Fibroblast of the aortic adventitia (primary cell): ENCODE measurements at regions not wholly inside any gene's neighbourhood (a gene's known extent, or its start where the extent isn't known, plus 50 kb on each side); places are given as distances from the start of the nearest gene placed in this dataset.

Experiments
- DNase-seq: peaks from one replicate; pipeline ENCODE4 v3.0.0-alpha.2; 2010; ENCODE audit warnings: low read depth
- H3K4me3 ChIP-seq: 2 replicates; pipeline ENCODE4 v1.5.1; 2011; ENCODE audit warnings: low read depth, mild to moderate bottlenecking, control low read depth, low read length, moderate library complexity
- TF ChIP-seq, protein P1 (sequence below): IDR thresholded peaks from 2 replicates; pipeline ENCODE4 v1.5.1; 2011; ENCODE audit warnings: mild to moderate bottlenecking, low read length, control low read depth, inconsistent platforms; ENCODE audit not compliant: insufficient read depth

DNA sequence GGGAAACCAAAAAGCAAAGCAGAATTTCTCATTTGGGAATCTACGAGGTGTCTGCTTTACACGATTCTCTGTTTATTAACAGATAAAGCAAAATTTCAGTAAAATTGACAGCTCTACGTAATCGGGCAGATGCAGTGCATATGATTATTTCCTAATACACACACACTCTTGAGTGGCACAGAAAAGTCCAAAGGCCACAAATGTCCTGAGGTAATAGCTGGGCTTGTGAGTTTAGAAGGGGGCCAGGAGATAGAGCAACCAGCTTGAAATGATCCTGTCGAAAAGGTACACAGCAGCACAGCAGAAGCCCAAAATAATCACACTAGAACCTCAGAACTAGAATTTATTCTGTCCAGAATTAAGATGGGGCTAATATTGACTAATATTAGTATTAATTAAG lies 236.0 kb downstream of the FAT4 start:
- DNase-seq, result no peak
- TF ChIP-seq, protein P1, sequence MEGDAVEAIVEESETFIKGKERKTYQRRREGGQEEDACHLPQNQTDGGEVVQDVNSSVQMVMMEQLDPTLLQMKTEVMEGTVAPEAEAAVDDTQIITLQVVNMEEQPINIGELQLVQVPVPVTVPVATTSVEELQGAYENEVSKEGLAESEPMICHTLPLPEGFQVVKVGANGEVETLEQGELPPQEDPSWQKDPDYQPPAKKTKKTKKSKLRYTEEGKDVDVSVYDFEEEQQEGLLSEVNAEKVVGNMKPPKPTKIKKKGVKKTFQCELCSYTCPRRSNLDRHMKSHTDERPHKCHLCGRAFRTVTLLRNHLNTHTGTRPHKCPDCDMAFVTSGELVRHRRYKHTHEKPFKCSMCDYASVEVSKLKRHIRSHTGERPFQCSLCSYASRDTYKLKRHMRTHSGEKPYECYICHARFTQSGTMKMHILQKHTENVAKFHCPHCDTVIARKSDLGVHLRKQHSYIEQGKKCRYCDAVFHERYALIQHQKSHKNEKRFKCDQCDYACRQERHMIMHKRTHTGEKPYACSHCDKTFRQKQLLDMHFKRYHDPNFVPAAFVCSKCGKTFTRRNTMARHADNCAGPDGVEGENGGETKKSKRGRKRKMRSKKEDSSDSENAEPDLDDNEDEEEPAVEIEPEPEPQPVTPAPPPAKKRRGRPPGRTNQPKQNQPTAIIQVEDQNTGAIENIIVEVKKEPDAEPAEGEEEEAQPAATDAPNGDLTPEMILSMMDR, result no peak

DNA sequence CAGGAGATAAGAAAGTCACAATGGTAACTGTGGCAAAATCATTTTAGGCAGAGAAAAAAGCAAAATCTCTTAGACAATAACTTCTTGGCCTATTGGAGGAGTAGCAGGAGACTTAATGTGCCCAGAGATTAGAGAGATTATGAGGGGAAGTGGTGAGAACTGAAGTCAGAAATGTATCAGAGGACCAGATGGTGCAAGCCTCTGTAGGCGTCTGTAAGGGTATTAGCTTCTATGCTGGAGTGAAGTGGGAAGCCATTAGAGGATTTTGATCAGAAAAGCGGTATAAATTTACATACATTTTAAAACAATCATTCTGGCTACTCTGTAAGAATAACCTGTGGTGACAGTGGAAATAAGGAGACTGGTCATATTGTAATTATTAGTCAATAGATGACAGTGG lies 236.7 kb downstream of the FAT4 start:
- H3K4me3 ChIP-seq, result no peak overlapping the region
- TF ChIP-seq, protein P1, result no peak
- no peak for DNase-seq

More for the DNA sequence above, 236.0 kb downstream of the FAT4 start:
- H3K4me3 ChIP-seq, result no peak overlapping the region

DNA sequence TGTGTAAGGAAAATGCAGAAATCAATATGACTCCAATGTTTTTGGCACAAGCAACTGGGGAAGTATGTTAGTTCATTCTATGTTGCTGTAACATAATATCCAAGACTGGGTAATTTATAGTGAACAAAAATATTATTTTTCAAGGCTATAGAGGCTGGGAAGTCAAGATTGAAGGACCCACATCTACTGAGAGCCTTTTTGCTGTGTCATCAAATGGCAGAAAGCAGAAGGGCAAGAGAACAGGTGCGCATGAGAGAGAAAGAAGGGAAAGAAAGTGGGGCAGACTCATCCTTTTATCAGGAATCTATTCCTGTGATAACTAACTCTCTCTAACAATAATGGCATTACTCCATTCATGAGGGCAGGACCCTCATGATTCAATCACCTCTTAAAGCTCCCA lies 237.2 kb downstream of the FAT4 start:
- H3K4me3 ChIP-seq, result no peak overlapping the region
- no peak for DNase-seq
- TF ChIP-seq, protein P1, result no peak

DNA sequence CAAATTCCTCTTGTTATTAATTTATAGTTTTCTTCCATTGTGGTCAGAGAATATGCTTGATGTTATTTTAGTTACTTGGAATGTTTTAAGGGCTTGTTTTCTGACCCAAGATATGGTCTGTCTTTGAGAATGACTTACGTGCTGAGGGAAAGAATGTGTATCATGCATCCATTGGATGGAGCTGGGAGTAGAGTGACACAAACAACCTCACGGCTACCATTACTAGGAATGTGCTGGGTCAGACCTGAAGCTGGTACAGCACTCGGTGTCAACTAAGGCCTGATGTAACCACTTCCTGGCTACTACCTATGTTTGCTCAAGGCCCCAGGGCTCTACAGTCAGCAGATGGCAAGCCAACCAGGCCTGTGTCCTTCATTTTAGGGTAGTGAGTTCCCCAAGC lies 257.8 kb downstream of the FAT4 start:
- DNase-seq, result no peak
- TF ChIP-seq, protein P1, result no peak
- H3K4me3 ChIP-seq, result no peak overlapping the region

GRCh38 chr4:125573368-125573767 lies 258.6 kb downstream of the FAT4 start:
- no peak for DNase-seq
- no peak overlapping the region for H3K4me3 ChIP-seq
- TF ChIP-seq, protein P1, result no peak

DNA sequence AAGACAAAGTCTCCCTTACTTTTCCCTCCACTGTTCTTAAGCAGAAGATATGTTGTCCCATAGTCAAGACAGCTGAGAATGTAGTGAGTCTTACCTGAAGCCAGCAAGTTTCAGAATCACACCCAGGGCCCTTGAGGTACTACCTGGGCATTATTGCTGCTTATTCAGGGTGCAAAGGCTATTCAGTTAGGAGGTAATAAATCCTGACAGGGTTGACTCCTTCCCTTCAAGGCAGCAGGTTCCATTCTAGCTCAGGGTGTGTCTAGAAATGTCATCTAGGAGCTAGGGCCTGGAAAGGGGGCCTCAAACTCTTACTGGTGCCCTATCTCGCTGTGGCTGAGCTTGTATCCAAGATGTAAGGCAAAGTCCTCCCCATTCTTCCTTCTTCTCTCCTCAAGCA lies 259.0 kb downstream of the FAT4 start:
- TF ChIP-seq, protein P1, result no peak
- no peak for DNase-seq
- no peak overlapping the region for H3K4me3 ChIP-seq

- TF ChIP-seq, protein P1, result no peak
- no peak overlapping the region for H3K4me3 ChIP-seq
- DNase-seq, result no peak
Measured at GRCh38 chr4:125582302-125582701, 267.5 kb downstream of the FAT4 start.
